GM21723 (cell line): ENCODE measurements at regions not wholly inside any gene's neighbourhood (a gene's known extent, or its start where the extent isn't known, plus 50 kb on each side); places are given as distances from the start of the nearest gene placed in this dataset.

Experiments used
- ATAC-seq: cut with Tn5 transposase; IDR thresholded peaks from one replicate; pipeline ENCODE4 v1.9.1; 2021; ENCODE audit warnings: mild to moderate bottlenecking, moderate library complexity; ENCODE audit not compliant: unreplicated experiment

DNA sequence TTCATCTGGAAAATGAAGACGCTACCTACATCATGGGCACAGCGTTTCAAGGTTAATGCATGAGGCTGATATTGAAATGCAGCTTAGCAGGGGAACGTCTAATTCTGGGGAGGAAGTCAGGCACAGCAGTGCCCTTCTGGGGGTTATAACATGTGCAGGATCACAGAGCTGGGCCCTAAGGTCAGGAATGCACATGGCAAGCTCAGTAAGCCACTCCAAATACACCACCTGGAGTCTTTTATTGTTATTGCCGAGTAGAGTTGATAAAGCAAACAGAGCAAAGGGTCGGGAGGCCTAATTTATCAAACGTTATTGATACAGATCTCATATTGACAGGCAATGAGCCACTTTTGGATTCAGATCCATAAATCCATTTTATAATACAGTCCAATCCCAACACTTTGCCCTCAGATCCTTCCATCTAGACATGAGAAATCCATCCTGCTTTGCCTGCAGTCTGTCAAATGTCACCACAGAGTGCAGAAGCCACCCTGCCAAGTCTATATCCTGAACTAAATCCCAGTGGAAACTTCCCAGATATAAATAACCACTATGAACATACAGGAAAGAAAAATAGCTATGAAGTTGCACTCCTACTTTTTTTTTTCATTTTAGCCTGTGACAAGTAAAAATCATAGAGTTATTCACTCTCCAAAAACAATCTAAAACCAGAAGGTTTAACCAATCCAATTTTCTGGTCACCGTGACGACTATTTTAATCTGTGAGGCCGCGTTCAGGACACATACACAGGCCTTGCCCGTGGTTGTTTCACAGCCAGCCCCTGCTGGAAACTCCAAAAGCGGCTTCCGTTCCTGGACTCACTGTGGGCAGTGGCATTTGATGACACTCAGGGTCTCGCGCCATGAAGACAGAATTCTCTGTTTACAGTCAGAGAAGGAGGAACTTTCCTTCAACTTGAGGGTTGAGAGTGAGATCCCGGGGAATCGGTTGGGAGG lies 335.4 kb downstream of the DHX15 start:
- ATAC-seq, result no peak

DNA sequence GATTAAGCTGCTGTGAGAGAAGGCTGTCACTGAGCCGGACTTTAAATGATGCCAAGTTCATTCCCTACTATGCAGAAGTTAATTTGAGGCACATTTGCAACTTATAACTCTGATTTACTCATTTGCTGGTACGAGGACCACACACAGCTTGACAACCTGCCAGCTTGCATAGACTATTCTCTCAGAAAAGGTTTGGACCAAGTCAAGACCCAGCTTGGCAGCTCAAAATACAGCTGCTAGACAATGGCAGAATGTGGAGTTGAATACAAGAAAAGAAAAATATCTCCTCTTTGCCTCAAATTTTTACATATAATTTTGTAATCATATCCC lies 338.9 kb downstream of the DHX15 start:
- ATAC-seq, result no peak

GRCh38 chr4:24244663-24245490 lies 339.5 kb downstream of the DHX15 start:
- no peak for ATAC-seq

DNA sequence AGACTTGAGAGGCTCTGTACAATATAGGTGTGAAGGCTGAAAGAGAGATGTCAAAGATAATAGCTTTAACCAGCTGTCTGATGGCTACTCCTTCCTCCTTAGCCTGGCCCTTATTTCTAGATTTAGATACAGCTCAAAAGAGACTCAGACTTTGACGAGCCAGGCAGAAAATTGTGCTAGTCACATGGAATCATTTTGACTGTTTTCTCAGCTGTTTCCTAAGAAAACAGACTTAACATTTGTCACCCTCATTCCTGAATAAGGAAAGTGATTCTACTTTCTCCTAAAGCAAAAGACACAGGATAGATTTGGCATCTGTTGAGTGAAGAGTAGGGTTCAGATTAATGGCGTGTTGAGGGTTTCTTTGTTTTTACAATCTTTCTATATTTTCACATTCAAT lies 340.7 kb downstream of the DHX15 start:
- no peak for ATAC-seq

DNA sequence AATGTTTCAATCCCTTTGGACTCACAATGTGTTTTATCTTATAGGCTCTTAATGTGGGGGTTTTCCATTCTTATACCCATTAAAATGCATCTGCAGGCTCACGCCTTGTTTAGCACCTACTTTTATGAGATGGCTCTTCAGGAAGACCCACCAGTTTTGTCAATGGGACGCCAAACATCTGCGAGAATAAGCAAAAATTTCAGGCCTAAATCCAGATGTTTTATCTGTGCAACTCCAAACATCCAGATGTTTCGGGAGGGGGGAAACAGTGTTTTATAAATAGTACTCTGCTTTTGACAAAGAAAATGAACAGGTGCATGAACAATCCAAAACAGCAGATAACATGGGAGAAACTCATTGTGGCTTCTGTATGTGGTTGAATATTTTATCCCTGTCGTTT lies 342.8 kb downstream of the DHX15 start:
- ATAC-seq, result no peak

DNA sequence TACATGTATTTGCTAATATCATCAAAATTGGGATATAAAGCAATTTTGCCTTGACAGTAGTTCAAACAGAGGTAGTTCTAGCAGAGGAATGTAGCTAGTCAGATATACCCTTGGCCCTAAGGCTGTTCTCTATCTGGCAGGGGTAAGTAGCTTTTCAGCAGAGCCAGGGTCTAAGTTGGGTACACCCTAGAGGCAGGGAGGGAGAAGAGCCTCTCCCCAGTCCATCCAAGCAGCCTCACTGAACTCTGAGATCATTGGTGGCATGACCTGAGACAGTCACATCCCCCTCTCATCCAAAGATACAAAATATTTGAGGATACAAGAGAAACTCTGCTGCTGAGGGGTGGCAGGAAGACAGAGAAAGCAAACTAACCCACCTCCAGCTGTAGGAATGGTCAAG lies 343.7 kb downstream of the DHX15 start:
- no peak for ATAC-seq

DNA sequence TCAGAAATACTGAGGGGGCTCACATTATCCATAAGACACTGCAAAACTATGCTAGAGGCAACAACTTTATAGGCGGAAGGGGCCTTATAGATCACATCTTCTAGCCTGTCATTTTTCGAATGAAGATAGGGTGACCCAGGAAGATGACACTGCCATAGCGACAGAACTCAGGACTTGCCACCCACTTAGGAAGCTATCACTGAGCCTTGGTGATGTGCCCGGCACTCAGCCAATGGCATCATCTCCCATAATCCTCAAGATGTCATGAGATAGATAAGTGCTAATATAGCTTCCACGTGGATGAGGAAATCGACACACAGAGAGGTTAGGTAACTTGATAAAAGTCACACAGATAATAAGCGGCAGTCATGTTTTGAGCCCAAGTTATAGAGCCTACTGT lies 346.6 kb downstream of the DHX15 start:
- no peak for ATAC-seq

DNA sequence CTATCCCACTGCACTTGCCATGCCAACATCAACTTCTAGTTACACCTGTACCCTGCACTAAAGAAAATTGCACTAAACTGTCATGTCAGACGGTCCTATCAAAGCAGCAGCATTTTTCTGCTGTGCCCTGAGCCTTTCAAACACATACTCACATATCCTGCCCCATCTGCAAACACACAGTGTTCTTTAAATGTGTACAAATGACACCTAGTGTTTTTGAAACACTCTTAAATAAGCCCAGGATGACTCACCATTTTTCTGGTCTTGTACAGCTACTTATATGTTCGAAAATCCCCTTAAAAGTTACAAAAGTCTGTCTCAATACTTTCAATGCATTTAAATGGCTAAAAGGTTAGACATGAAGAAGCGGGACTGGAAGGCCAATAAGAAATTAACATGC lies 346.7 kb upstream of the PPARGC1A start:
- ATAC-seq, result no peak

DNA sequence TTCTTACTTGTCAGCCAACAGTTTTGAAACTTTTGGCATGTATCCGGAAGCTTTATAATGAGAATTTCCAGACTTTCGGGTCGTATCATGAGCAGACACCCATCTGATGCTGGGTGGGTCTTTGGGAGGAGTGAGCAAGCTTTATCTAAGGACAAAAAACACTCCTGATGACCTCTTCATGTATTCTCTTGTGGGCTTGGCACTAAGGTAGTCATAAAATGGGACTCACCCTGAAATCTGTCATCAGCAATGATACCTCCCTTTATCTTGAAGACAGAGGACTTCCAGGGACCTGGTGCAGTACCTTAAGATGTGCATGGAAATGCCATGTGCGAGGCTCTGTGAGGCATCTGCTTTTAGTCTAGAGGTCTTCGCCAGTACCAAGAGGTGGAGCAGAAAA lies 346.3 kb upstream of the PPARGC1A start:
- ATAC-seq, result no peak

DNA sequence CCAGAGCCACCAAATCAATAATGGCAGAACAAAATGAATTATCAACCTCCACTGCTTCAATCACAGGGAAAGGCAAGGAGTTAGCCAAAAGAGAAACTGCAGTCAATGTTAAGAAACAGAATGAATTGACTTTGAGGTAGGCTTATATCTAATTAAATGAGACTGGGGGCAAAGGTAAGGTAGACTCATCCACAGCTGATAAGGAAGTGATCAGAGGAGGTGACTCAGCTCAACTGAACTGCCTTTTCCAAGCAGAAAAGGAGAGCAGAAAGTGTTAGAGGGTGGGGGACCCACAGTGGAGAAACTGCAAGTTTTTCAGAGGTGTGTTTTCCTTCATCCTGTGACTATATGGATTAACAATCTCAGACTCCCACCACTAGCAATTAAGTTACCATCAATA lies 345.8 kb upstream of the PPARGC1A start:
- ATAC-seq, result no peak

- no peak for ATAC-seq
These were observed 344.5 kb upstream of the PPARGC1A start for GRCh38 chr4:24234288-24234848.

GRCh38 chr4:24230955-24231354 lies 341.1 kb upstream of the PPARGC1A start:
- no peak for ATAC-seq

DNA sequence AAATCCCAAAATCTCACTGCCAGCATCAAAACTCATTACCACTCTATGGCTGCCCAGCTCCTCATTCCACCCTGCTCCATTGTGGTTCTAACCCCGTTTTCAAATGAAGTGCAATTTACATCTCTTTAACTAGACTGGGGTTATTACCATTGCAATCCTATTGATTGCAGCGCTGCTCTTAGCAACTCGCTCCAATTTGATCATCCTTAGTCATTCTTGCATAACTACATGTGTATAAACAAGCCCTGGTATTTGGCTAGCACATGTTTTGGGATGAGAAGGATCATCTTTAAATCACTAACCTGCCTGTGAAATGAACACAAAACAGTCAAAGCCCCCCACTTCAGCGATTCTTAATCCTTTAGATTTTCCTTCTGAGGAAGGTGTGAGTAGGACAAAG lies 340.1 kb upstream of the PPARGC1A start:
- ATAC-seq, result no peak

- ATAC-seq, result no peak
These were observed 338.8 kb upstream of the PPARGC1A start for GRCh38 chr4:24228692-24229091.

- no peak for ATAC-seq
These were observed 336.8 kb upstream of the PPARGC1A start for GRCh38 chr4:24226667-24227066.

GRCh38 chr4:24226023-24226422 lies 336.2 kb upstream of the PPARGC1A start:
- no peak for ATAC-seq

GRCh38 chr4:24224446-24224845 lies 334.6 kb upstream of the PPARGC1A start:
- ATAC-seq, result no peak

DNA sequence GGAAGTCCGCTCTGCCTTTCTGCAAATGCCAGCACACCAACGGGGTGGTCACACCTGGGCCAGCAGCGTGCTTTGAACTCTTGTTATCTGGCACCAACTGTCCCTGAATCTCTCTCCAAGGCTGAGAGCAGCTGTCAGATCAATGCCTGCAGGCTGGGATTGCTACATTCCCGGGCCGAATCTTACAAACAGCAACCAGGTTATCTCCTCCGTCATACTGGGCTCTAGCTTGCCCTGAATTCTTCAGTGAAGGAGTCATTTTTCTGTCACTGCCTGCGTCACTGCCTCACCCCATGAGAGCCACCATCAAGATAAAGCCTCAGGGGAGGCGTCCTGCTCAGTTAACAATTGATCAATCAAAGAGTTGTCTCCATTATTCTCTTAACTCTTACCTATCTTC lies 329.4 kb upstream of the PPARGC1A start:
- no peak for ATAC-seq

DNA sequence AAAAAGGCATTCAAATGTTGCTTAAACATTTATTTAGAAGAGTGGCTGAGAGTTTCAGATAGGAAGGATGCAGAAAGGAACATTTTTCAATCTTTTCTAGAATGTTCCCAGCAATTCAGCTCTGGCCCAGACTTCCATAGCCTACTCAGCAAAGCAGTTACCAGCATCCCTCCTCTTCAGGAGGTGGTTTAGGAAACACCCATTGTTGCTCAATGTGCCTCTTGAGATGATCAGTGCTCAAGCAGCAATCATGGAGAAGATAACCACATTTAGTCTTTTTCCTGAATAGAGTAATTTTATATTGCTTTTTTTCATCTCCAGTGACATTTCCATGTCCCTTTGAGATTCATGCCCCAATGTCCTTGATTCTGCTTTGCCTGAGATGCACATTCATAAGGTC lies 328.7 kb upstream of the PPARGC1A start:
- no peak for ATAC-seq

- no peak for ATAC-seq
These were observed 324.9 kb upstream of the PPARGC1A start for GRCh38 chr4:24214796-24215195.

DNA sequence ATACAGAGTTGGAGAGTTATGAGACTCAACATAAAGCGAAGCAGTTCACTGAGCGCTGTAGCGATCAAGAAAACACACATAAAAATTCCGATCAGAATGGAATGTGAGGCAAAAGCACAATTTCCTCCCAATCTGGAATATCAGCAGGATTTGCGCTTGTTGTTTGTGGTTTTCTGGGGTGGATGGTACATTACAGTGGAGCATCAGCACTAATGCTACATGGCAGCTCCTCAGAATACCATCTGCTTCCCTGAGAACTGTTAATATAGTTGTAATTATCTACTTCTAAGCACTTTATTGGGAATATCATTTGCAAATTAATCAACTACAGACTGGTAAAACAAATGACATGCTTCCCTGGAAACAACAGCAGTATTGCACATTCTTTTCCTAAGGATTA lies 324.1 kb upstream of the PPARGC1A start:
- no peak for ATAC-seq

DNA sequence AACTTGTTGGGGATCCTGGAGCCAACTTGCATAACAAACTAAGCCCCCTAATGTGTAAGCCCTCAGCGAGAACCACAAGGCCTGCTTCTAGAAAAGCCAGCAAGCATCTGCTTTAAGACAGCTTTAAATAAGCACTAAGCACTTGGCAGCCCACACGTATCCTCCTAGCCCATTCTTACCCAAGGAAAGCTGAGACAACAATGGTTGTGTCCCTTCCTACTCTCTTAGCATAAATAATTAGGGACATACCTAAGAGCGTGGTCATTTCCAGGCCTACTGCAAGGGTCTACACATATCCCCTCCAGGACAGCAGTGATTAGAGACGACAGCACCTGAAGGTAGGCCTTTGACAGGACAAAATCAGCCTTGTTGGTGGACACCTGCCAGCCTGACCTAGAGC lies 322.8 kb upstream of the PPARGC1A start:
- ATAC-seq, result no peak
